ENCODE measurements at regions not wholly inside any gene's neighbourhood (a gene's known extent, or its start where the extent isn't known, plus 50 kb on each side); places are given as distances from the start of the nearest gene placed in this dataset.
"Not testable (repeated sequence)": the region's sequence is repeated elsewhere in the genome, so short reads cannot be mapped to it uniquely, and the experiment has no call there.

GRCh38 chr6:121940728-121941127 is 458.7 kb upstream of the HSF2 start:
- Mint-ChIP-seq H3K4me1 (ENCODE audit: low read depth in 2 of 2) (no peaks in the 10 kb centered on the region), H3K27ac (no peak overlapping the region), H3K9me3 (peaks cover 21% of the 10 kb centered on the region), H3K4me3 (no peak overlapping the region), H3K27me3 (no peaks in the 10 kb centered on the region), H3K36me3 (no peaks in the 10 kb centered on the region)
- DNase-seq (ENCODE audit: low spot score) (no peak), ATAC-seq (no peak)

DNA sequence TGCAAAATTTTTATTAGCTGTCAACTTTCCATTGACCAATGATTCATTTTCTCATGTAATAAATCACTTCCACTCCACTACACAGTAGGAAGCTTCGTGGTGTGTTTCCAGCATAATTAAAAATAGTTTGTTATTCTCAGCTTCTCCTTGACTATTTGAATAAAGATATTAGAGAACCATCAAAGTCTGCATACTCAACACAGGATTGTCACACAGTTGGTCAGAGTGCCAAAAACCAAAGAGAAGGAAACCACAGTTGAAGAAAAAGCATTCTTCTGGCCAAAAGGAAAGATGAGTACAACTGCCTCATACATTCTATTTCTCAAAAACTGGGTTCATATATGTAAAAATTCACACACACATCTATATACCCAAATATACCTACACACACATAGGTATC is 455.1 kb upstream of the HSF2 start:
- Mint-ChIP-seq H3K27ac (no peak overlapping the region), H3K4me1 (ENCODE audit: low read depth in 2 of 2) (no peaks in the 10 kb centered on the region), H3K36me3 (no peaks in the 10 kb centered on the region), H3K4me3 (no peak overlapping the region), H3K27me3 (no peaks in the 10 kb centered on the region), H3K9me3 (peaks cover 9% of the 10 kb centered on the region)
- ATAC-seq (no peak), DNase-seq (ENCODE audit: low spot score) (no peak)

DNA sequence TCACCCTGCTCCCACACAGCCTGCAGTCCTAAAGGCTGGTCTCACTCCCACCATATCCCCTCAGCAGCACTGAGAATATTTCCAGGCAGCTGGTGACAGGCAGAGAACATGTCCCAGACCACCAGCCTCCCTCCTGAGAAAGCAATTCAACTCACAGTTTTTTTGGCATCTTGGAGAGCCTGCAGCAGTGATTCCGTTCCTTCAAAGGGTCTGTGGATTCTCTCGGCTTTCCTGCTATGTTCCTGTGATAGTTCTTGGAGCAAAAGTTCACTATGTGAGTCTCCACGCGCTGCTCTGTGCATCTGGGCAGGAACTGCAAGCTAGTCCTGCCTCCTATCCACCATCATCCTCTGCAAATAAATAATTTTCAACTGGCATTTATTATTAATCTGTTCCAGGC is 448.3 kb upstream of the HSF2 start:
- no peaks in the 10 kb centered on the region for H3K4me1 Mint-ChIP-seq (ENCODE audit: low read depth in 2 of 2)

DNA sequence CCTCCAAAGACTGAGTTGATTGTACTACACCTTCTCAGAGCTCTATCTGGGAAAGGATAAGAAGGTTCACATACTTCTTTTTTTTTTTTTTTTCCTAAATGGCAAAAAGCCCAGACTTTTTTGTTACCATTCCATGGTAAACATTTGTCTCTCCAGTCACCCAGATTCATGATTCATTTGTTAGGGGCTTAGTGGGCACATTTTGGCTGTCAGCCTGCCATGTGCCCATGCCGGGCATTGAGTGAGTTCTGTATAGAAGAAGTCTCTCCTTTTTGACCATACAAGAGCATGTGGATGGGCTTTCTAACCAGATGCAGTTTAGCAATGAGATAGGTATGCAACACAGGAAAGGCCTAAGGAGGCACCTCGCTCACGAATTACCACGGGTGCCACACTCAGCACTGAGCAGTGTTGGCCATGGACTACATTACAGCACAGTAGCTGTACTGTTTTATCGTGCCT is 447.5 kb upstream of the HSF2 start:
- no peaks in the 10 kb centered on the region for H3K36me3 Mint-ChIP-seq
- peaks cover 12% of the 10 kb centered on the region for H3K9me3 Mint-ChIP-seq
- ATAC-seq (no peak), DNase-seq (ENCODE audit: low spot score) (no peak)
- no peaks in the 10 kb centered on the region for H3K27me3 Mint-ChIP-seq
- H3K27ac Mint-ChIP-seq: no peak overlapping the region
- no peak overlapping the region for H3K4me3 Mint-ChIP-seq
- H3K4me1 Mint-ChIP-seq (ENCODE audit: low read depth in 2 of 2): no peaks in the 10 kb centered on the region

More for the DNA sequence above, 448.3 kb upstream of the HSF2 start:
- Mint-ChIP-seq H3K9me3 (peaks cover 12% of the 10 kb centered on the region), H3K27ac (no peak overlapping the region), H3K4me3 (no peak overlapping the region), H3K36me3 (no peaks in the 10 kb centered on the region), H3K27me3 (no peaks in the 10 kb centered on the region)
- ATAC-seq (no peak), DNase-seq (ENCODE audit: low spot score) (no peak)

- not testable (repeated sequence) for H3K36me3 Mint-ChIP-seq; H3K9me3 Mint-ChIP-seq; ATAC-seq; H3K27ac Mint-ChIP-seq; H3K4me3 Mint-ChIP-seq; H3K4me1 Mint-ChIP-seq (ENCODE audit: low read depth in 2 of 2); DNase-seq (ENCODE audit: low spot score); H3K27me3 Mint-ChIP-seq
Observed at GRCh38 chr6:121955401-121955800, 444.1 kb upstream of the HSF2 start.

- no peak overlapping the region for H3K27ac Mint-ChIP-seq
- DNase-seq (ENCODE audit: low spot score) (no peak), ATAC-seq (no peak)
- no peaks in the 10 kb centered on the region for H3K27me3 Mint-ChIP-seq
- peaks cover 4% of the 10 kb centered on the region for H3K9me3 Mint-ChIP-seq
- no peaks in the 10 kb centered on the region for H3K4me1 Mint-ChIP-seq (ENCODE audit: low read depth in 2 of 2)
- no peak overlapping the region for H3K4me3 Mint-ChIP-seq
- no peaks in the 10 kb centered on the region for H3K36me3 Mint-ChIP-seq
Observed at GRCh38 chr6:121956782-121957181, 442.7 kb upstream of the HSF2 start.

- DNase-seq (ENCODE audit: low spot score) (no peak), ATAC-seq (no peak)
- H3K27me3 Mint-ChIP-seq: no peaks in the 10 kb centered on the region
- peaks cover 4% of the 10 kb centered on the region for H3K9me3 Mint-ChIP-seq
- H3K4me1 Mint-ChIP-seq (ENCODE audit: low read depth in 2 of 2): no peaks in the 10 kb centered on the region
- no peaks in the 10 kb centered on the region for H3K36me3 Mint-ChIP-seq
- H3K27ac Mint-ChIP-seq: no peak overlapping the region
- H3K4me3 Mint-ChIP-seq: no peak overlapping the region
Observed at GRCh38 chr6:121959501-121959900, 440.0 kb upstream of the HSF2 start.

DNA sequence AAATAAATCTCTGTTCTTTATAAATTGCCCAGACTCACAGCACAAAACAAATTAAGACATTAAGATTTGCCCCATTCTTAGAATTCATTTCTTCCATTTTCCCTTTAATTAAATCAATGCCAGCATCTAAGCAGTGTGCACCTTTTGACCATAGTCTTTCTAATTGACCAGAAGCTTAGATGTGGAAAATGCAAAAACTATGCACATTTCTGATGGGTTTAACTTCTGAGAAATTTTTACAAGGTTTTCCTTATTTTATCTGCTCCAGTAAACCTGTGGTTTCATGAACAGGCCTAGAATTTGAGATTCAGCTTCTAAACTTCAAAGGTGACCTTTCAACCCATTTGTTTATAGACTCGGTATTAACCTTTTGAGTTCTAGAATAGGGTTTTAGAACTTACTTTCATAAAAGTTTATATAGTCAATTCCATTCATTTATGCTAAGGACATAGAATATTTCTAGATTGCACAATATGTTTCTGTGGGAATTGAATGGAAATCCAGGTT is 437.8 kb upstream of the HSF2 start:
- Mint-ChIP-seq H3K27ac (no peak overlapping the region), H3K27me3 (no peaks in the 10 kb centered on the region), H3K9me3 (no peaks in the 10 kb centered on the region), H3K36me3 (no peaks in the 10 kb centered on the region), H3K4me1 (ENCODE audit: low read depth in 2 of 2) (no peaks in the 10 kb centered on the region), H3K4me3 (no peak overlapping the region)
- DNase-seq (ENCODE audit: low spot score): no peak
- ATAC-seq: no peak

GRCh38 chr6:121963826-121964225 is 435.6 kb upstream of the HSF2 start:
- no peak for ATAC-seq
- Mint-ChIP-seq H3K27ac (no peak overlapping the region), H3K4me3 (no peak overlapping the region), H3K27me3 (no peaks in the 10 kb centered on the region), H3K9me3 (no peaks in the 10 kb centered on the region), H3K36me3 (no peaks in the 10 kb centered on the region), H3K4me1 (ENCODE audit: low read depth in 2 of 2) (no peaks in the 10 kb centered on the region)
- DNase-seq (ENCODE audit: low spot score): no peak

GRCh38 chr6:121965739-121966138 is 433.7 kb upstream of the HSF2 start:
- H3K4me3 Mint-ChIP-seq: no peak overlapping the region
- H3K36me3 Mint-ChIP-seq: no peaks in the 10 kb centered on the region
- H3K27ac Mint-ChIP-seq: no peak overlapping the region
- no peak for ATAC-seq
- no peaks in the 10 kb centered on the region for H3K4me1 Mint-ChIP-seq (ENCODE audit: low read depth in 2 of 2)
- no peaks in the 10 kb centered on the region for H3K9me3 Mint-ChIP-seq
- DNase-seq (ENCODE audit: low spot score): no peak
- no peaks in the 10 kb centered on the region for H3K27me3 Mint-ChIP-seq

DNA sequence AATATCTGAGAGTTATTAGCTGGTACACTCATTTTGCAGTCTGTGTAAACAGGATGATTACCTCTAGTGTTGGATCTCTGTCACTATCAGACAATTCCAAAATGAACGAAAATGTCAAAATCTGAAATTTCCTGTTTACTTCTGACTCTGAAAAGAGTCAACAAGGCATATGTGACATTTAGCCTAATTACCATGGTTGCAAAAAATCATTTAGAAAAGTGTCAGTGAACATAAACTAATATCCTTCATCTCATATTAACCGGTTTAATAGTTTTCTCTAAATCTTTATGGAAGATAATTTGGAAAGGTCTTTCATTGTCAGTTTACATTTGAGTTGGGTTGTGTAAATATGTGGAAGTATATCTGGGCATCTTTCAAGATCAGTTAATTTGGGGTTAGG is 431.8 kb upstream of the HSF2 start:
- DNase-seq (ENCODE audit: low spot score) (no peak), ATAC-seq (no peak)
- no peaks in the 10 kb centered on the region for H3K27me3 Mint-ChIP-seq
- H3K4me3 Mint-ChIP-seq: no peak overlapping the region
- no peaks in the 10 kb centered on the region for H3K4me1 Mint-ChIP-seq (ENCODE audit: low read depth in 2 of 2)
- no peak overlapping the region for H3K27ac Mint-ChIP-seq
- no peaks in the 10 kb centered on the region for H3K9me3 Mint-ChIP-seq
- no peaks in the 10 kb centered on the region for H3K36me3 Mint-ChIP-seq

GRCh38 chr6:121971931-121972335 is 427.5 kb upstream of the HSF2 start:
- ATAC-seq (no peak), DNase-seq (ENCODE audit: low spot score) (no peak)
- no peak overlapping the region for H3K4me3 Mint-ChIP-seq
- H3K27ac Mint-ChIP-seq: no peak overlapping the region
- no peaks in the 10 kb centered on the region for H3K27me3 Mint-ChIP-seq
- peaks cover 3% of the 10 kb centered on the region for H3K9me3 Mint-ChIP-seq
- no peaks in the 10 kb centered on the region for H3K4me1 Mint-ChIP-seq (ENCODE audit: low read depth in 2 of 2)
- no peaks in the 10 kb centered on the region for H3K36me3 Mint-ChIP-seq

GRCh38 chr6:121984956-121985355 is 414.5 kb upstream of the HSF2 start:
- ATAC-seq: no peak
- Mint-ChIP-seq H3K36me3 (peaks cover 11% of the 10 kb centered on the region), H3K4me1 (ENCODE audit: low read depth in 2 of 2) (no peaks in the 10 kb centered on the region), H3K27ac (no peak overlapping the region), H3K27me3 (no peaks in the 10 kb centered on the region), H3K9me3 (peaks cover 22% of the 10 kb centered on the region), H3K4me3 (no peak overlapping the region)
- no peak for DNase-seq (ENCODE audit: low spot score)

GRCh38 chr6:121993362-121993761 is 406.1 kb upstream of the HSF2 start:
- H3K36me3 Mint-ChIP-seq: no peaks in the 10 kb centered on the region
- H3K27ac Mint-ChIP-seq: no peak overlapping the region
- H3K4me3 Mint-ChIP-seq: no peak overlapping the region
- no peaks in the 10 kb centered on the region for H3K9me3 Mint-ChIP-seq
- DNase-seq (ENCODE audit: low spot score): no peak
- H3K27me3 Mint-ChIP-seq: no peaks in the 10 kb centered on the region
- H3K4me1 Mint-ChIP-seq (ENCODE audit: low read depth in 2 of 2): no peaks in the 10 kb centered on the region
- no peak for ATAC-seq

GRCh38 chr6:121994919-121995318 is 404.5 kb upstream of the HSF2 start:
- H3K36me3 Mint-ChIP-seq: no peaks in the 10 kb centered on the region
- no peaks in the 10 kb centered on the region for H3K9me3 Mint-ChIP-seq
- H3K27me3 Mint-ChIP-seq: no peaks in the 10 kb centered on the region
- ATAC-seq: no peak
- H3K4me1 Mint-ChIP-seq (ENCODE audit: low read depth in 2 of 2): no peaks in the 10 kb centered on the region
- no peak overlapping the region for H3K4me3 Mint-ChIP-seq
- no peak overlapping the region for H3K27ac Mint-ChIP-seq
- DNase-seq (ENCODE audit: low spot score): no peak

Measured in natural killer cell treated with Interleukin-12 subunit alpha and Interleukin-12 subunit beta and Interleukin-15 and Interleukin-18, amount 100 ng/mL, for 72 hours (primary cell).